ENCODE measurements at regions not wholly inside any gene's neighbourhood (a gene's known extent, or its start where the extent isn't known, plus 50 kb on each side); places are given as distances from the start of the nearest gene placed in this dataset.

DNA sequence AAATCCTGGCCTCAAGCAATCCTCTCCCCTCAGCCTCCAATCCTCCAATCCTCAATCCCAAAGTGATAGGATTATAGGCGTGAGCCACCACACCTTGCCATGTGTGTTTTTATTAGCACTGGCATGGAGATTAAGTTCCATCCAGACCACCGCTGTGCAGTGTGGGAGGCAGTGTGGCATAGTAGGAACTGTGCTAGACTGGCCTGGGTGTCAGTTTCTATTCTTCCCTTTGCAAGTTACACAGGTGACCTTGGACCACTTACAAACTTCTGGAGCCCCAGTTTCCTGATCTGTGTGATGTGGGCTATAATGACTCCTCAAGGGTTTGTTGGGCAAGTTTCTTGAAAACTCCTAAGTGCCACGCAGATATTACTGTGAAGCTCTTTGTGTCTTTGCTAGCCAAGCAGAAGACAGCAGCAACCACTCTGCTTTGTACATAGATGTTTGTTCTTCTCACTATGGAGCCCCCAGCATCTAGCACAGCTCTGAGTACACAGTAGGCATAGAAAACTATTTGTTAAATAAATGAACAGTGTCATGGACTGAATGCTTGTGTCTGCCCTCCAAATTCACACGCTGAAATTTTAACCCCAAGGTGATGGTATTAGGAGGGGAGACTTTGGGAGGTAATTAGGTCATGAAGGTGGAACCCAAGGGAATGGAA lies 93.0 kb downstream of the LBH start:
- H3K27ac ChIP-seq (ENCODE audit: low read length) = no peak overlapping the region
- no peaks in the 10 kb centered on the region for H3K9me3 ChIP-seq (ENCODE audit: low read length)
- H3K9me2 ChIP-seq (ENCODE audit: insufficient read depth, low read length) = no peaks in the 10 kb centered on the region
- H2AFZ ChIP-seq (ENCODE audit: low read depth, low read length) = no peak overlapping the region
- no peaks in the 10 kb centered on the region for H3K36me3 ChIP-seq (ENCODE audit: insufficient read depth, low read length)
- no peak overlapping the region for H3K4me3 ChIP-seq (ENCODE audit: low read length)
- H3K27me3 ChIP-seq (ENCODE audit: insufficient read depth, low read depth, low read length) = no peaks in the 10 kb centered on the region
- H3F3A ChIP-seq (ENCODE audit: insufficient read depth, low read length, poor library complexity, severe bottlenecking) = no peaks in the 10 kb centered on the region
- H3K79me2 ChIP-seq (replicated peaks; ENCODE audit: insufficient read depth, low read length) = no peaks in the 10 kb centered on the region
- TF ChIP-seq POLR2AphosphoS5 (IDR thresholded peaks at IDR 0.05) = no peak
- TF ChIP-seq TAF1 (IDR thresholded peaks at IDR 0.05; ENCODE audit: low read depth) = no peak
- no peak for TF ChIP-seq RAD21 (conservative IDR thresholded peaks at IDR 0.05)
- TF ChIP-seq MXI1 (conservative IDR thresholded peaks at IDR 0.05; ENCODE audit: poor library complexity, severe bottlenecking) = no peak
- no peak for TF ChIP-seq SMC3 (conservative IDR thresholded peaks at IDR 0.05; ENCODE audit: poor library complexity)
- TF ChIP-seq, protein P1, sequence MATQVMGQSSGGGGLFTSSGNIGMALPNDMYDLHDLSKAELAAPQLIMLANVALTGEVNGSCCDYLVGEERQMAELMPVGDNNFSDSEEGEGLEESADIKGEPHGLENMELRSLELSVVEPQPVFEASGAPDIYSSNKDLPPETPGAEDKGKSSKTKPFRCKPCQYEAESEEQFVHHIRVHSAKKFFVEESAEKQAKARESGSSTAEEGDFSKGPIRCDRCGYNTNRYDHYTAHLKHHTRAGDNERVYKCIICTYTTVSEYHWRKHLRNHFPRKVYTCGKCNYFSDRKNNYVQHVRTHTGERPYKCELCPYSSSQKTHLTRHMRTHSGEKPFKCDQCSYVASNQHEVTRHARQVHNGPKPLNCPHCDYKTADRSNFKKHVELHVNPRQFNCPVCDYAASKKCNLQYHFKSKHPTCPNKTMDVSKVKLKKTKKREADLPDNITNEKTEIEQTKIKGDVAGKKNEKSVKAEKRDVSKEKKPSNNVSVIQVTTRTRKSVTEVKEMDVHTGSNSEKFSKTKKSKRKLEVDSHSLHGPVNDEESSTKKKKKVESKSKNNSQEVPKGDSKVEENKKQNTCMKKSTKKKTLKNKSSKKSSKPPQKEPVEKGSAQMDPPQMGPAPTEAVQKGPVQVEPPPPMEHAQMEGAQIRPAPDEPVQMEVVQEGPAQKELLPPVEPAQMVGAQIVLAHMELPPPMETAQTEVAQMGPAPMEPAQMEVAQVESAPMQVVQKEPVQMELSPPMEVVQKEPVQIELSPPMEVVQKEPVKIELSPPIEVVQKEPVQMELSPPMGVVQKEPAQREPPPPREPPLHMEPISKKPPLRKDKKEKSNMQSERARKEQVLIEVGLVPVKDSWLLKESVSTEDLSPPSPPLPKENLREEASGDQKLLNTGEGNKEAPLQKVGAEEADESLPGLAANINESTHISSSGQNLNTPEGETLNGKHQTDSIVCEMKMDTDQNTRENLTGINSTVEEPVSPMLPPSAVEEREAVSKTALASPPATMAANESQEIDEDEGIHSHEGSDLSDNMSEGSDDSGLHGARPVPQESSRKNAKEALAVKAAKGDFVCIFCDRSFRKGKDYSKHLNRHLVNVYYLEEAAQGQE (IDR thresholded peaks at IDR 0.05; ENCODE audit: borderline replicate concordance) = no peak
- no peak for TF ChIP-seq EZH2 (IDR thresholded peaks at IDR 0.05; ENCODE audit: borderline replicate concordance, insufficient read depth, low read length, poor library complexity, severe bottlenecking)
- H3K9ac ChIP-seq (ENCODE audit: low read length) = no peak overlapping the region
- no peaks in the 10 kb centered on the region for H4K20me1 ChIP-seq (ENCODE audit: insufficient read depth)
- no peak overlapping the region for H3K4me2 ChIP-seq (ENCODE audit: low read length)

DNA sequence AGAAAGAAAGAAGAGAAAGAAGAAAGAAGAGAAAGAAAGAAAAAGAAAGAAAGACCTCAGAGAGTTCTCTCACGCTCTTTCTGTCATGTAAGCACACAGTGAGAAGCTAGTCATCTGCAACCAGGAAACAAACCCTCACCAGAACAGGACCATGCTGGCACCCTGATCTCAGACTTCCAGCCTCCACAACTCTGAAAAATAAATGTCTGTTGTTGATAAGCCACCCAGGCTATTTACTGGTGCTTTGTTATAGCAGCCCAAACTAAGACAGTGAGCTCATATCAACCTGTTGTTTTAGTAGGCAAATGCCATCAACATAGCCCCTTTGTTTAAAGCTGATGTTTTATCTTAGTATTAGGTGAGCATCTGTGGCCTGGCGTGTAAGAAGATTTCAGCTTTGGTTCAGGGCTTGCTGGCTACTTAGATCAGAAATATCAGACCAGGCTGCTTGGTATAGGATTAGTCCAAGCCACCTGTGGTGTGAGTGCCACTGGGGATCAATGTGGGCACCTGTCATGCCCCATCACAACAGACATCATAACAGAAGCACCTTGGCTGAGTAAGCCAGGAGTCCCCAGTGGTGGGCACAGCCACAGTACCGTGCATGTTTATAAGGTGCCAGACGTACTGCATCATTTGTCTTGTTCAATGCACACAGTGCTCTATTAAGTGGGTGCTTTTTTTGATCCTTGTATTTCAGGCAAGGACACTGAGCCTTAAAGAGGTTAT lies 94.4 kb downstream of the LBH start:
- H3K36me3 ChIP-seq (ENCODE audit: insufficient read depth, low read length) = no peaks in the 10 kb centered on the region
- H3K9ac ChIP-seq (ENCODE audit: low read length) = no peak overlapping the region

More for the DNA sequence above, 94.4 kb downstream of the LBH start:
- TF ChIP-seq EP300 (conservative IDR thresholded peaks at IDR 0.05; ENCODE audit: poor library complexity, severe bottlenecking) = no peak
- TF ChIP-seq SMC3 (conservative IDR thresholded peaks at IDR 0.05; ENCODE audit: poor library complexity) = no peak
- no peak for TF ChIP-seq RAD21 (conservative IDR thresholded peaks at IDR 0.05)
- TF ChIP-seq EZH2 (IDR thresholded peaks at IDR 0.05; ENCODE audit: borderline replicate concordance, insufficient read depth, low read length, poor library complexity, severe bottlenecking) = no peak
- no peak for TF ChIP-seq MXI1 (conservative IDR thresholded peaks at IDR 0.05; ENCODE audit: poor library complexity, severe bottlenecking)
- TF ChIP-seq, protein P1 (IDR thresholded peaks at IDR 0.05; ENCODE audit: borderline replicate concordance) = no peak
- TF ChIP-seq POLR2AphosphoS5 (IDR thresholded peaks at IDR 0.05) = no peak
- no peaks in the 10 kb centered on the region for H3K79me2 ChIP-seq (replicated peaks; ENCODE audit: insufficient read depth, low read length)
- no peaks in the 10 kb centered on the region for H4K20me1 ChIP-seq (ENCODE audit: insufficient read depth)
- H3K27ac ChIP-seq (ENCODE audit: low read length) = no peak overlapping the region
- no peak overlapping the region for H3K4me3 ChIP-seq (ENCODE audit: low read length)
- H3K9me3 ChIP-seq (ENCODE audit: low read length) = no peaks in the 10 kb centered on the region
- no peaks in the 10 kb centered on the region for H3F3A ChIP-seq (ENCODE audit: insufficient read depth, low read length, poor library complexity, severe bottlenecking)
- no peaks in the 10 kb centered on the region for H3K27me3 ChIP-seq (ENCODE audit: insufficient read depth, low read depth, low read length)
- no peak overlapping the region for H2AFZ ChIP-seq (ENCODE audit: low read depth, low read length)
- H3K4me2 ChIP-seq (ENCODE audit: low read length) = no peak overlapping the region
- H3K9me2 ChIP-seq (ENCODE audit: insufficient read depth, low read length) = no peaks in the 10 kb centered on the region
